Activated CD4-positive, alpha-beta memory T cell treated with anti-CD3 and anti-CD28 coated beads, Interleukin-2, amount 10 ng/mL, durations not matched to agents 7 days and 5 days (primary cell): ENCODE measurements at regions not wholly inside any gene's neighbourhood (a gene's known extent, or its start where the extent isn't known, plus 50 kb on each side); places are given as distances from the start of the nearest gene placed in this dataset.
"Not testable (repeated sequence)": the region's sequence is repeated elsewhere in the genome, so short reads cannot be mapped to it uniquely, and the experiment has no call there.

Experiments used
- CTCF ChIA-PET: fragments of 350-600 bp; sonication (Branson Sonifier 250); formaldehyde crosslinking; loops from one replicate; lab custom pipeline; 2021; ENCODE audit warnings: antibody characterized with exemption, inconsistent platforms; lab: Charles Lee
- POLR2A ChIA-PET: fragments of 350-600 bp; sonication (Branson Sonifier 250); formaldehyde crosslinking; loops from one replicate; lab custom pipeline; 2021; ENCODE audit warnings: antibody characterized with exemption; lab: Charles Lee
- DNase-seq: peaks from one replicate; pipeline ENCODE4 v3.0.0-alpha.2; 2020
- H3K27ac Mint-ChIP-seq: one replicate; pipeline ENCODE4 v1.8.0; 2021; ENCODE audit warnings: mild to moderate bottlenecking, mixed read lengths
- H3K27me3 Mint-ChIP-seq: one replicate; pipeline ENCODE4 v1.8.0; 2021; ENCODE audit warnings: mixed read lengths
- H3K36me3 Mint-ChIP-seq: one replicate; pipeline ENCODE4 v1.8.0; 2021; ENCODE audit warnings: low read depth, mixed read lengths
- H3K4me1 Mint-ChIP-seq: one replicate; pipeline ENCODE4 v1.8.0; 2021; ENCODE audit warnings: mixed read lengths
- H3K4me3 Mint-ChIP-seq: one replicate; pipeline ENCODE4 v1.8.0; 2021; ENCODE audit warnings: mild to moderate bottlenecking, mixed read lengths
- H3K9me3 Mint-ChIP-seq: one replicate; pipeline ENCODE4 v1.8.0; 2021; ENCODE audit warnings: mixed read lengths

- no peaks in the 10 kb centered on the region for H3K36me3 Mint-ChIP-seq
- no peaks in the 10 kb centered on the region for H3K9me3 Mint-ChIP-seq
- POLR2A ChIA-PET = no interaction called here
- peaks cover 11% of the 10 kb centered on the region for H3K4me1 Mint-ChIP-seq
- DNase-seq = no peak
- H3K27ac Mint-ChIP-seq = no peak overlapping the region
- CTCF ChIA-PET = no interaction called here
- H3K4me3 Mint-ChIP-seq = no peak overlapping the region
- no peaks in the 10 kb centered on the region for H3K27me3 Mint-ChIP-seq
These were observed 584.7 kb downstream of the EBF1 start for GRCh38 chr5:158514986-158515359.

GRCh38 chr5:158514319-158514985 lies 585.3 kb downstream of the EBF1 start:
- no peak for DNase-seq
- CTCF ChIA-PET = no interaction called here

GRCh38 chr5:158513490-158514318 lies 586.0 kb downstream of the EBF1 start:
- peaks cover 11% of the 10 kb centered on the region for H3K4me1 Mint-ChIP-seq
- DNase-seq = no peak
- H3K9me3 Mint-ChIP-seq = no peaks in the 10 kb centered on the region
- H3K36me3 Mint-ChIP-seq = no peaks in the 10 kb centered on the region
- no peak overlapping the region for H3K27ac Mint-ChIP-seq
- ChIA-PET POLR2A (no interaction called here), CTCF (no interaction called here)
- H3K4me3 Mint-ChIP-seq = no peak overlapping the region
- no peaks in the 10 kb centered on the region for H3K27me3 Mint-ChIP-seq

More at GRCh38 chr5:158514319-158514985, 585.3 kb downstream of the EBF1 start:
- no peak overlapping the region for H3K27ac Mint-ChIP-seq
- H3K4me3 Mint-ChIP-seq = no peak overlapping the region
- no peaks in the 10 kb centered on the region for H3K36me3 Mint-ChIP-seq
- H3K9me3 Mint-ChIP-seq = no peaks in the 10 kb centered on the region
- peaks cover 11% of the 10 kb centered on the region for H3K4me1 Mint-ChIP-seq
- POLR2A ChIA-PET = no interaction called here
- H3K27me3 Mint-ChIP-seq = no peaks in the 10 kb centered on the region

GRCh38 chr5:158511454-158511853 lies 588.3 kb downstream of the EBF1 start:
- Mint-ChIP-seq H3K36me3 (no peaks in the 10 kb centered on the region), H3K4me3 (no peak overlapping the region), H3K27me3 (no peaks in the 10 kb centered on the region), H3K4me1 (peaks cover 11% of the 10 kb centered on the region), H3K27ac (no peak overlapping the region), H3K9me3 (peaks cover under 1% of the 10 kb centered on the region)
- DNase-seq = no peak
- CTCF ChIA-PET = no interaction called here
- POLR2A ChIA-PET = no interaction called here

- H3K4me1 Mint-ChIP-seq = peaks cover 11% of the 10 kb centered on the region
- CTCF ChIA-PET = no interaction called here
- peaks cover 5% of the 10 kb centered on the region for H3K9me3 Mint-ChIP-seq
- POLR2A ChIA-PET = no interaction called here
- no peak overlapping the region for H3K27ac Mint-ChIP-seq
- no peak overlapping the region for H3K4me3 Mint-ChIP-seq
- DNase-seq = no peak
- H3K36me3 Mint-ChIP-seq = no peaks in the 10 kb centered on the region
- no peaks in the 10 kb centered on the region for H3K27me3 Mint-ChIP-seq
These were observed 589.2 kb downstream of the EBF1 start for GRCh38 chr5:158510479-158510878.

GRCh38 chr5:158506648-158507047 lies 593.1 kb downstream of the EBF1 start:
- POLR2A ChIA-PET = no interaction called here
- Mint-ChIP-seq H3K4me3 (no peak overlapping the region), H3K9me3 (peaks cover 5% of the 10 kb centered on the region), H3K4me1 (no peaks in the 10 kb centered on the region), H3K27me3 (no peaks in the 10 kb centered on the region), H3K36me3 (no peaks in the 10 kb centered on the region), H3K27ac (no peak overlapping the region)
- no peak for DNase-seq
- CTCF ChIA-PET = no interaction called here

GRCh38 chr5:158502686-158503085 lies 597.0 kb downstream of the EBF1 start:
- Mint-ChIP-seq H3K27me3 (no peaks in the 10 kb centered on the region), H3K27ac (no peak overlapping the region), H3K4me1 (no peaks in the 10 kb centered on the region), H3K4me3 (no peak overlapping the region), H3K36me3 (no peaks in the 10 kb centered on the region), H3K9me3 (peaks cover 5% of the 10 kb centered on the region)
- ChIA-PET POLR2A (no interaction called here), CTCF (no interaction called here)
- DNase-seq = no peak

GRCh38 chr5:158499892-158500418 lies 599.8 kb downstream of the EBF1 start:
- no peak overlapping the region for H3K27ac Mint-ChIP-seq
- H3K36me3 Mint-ChIP-seq = no peaks in the 10 kb centered on the region
- no peaks in the 10 kb centered on the region for H3K27me3 Mint-ChIP-seq
- no peaks in the 10 kb centered on the region for H3K4me1 Mint-ChIP-seq
- no peaks in the 10 kb centered on the region for H3K9me3 Mint-ChIP-seq
- ChIA-PET CTCF (no interaction called here), POLR2A (no interaction called here)
- DNase-seq = no peak
- H3K4me3 Mint-ChIP-seq = no peak overlapping the region

- H3K27ac Mint-ChIP-seq = no peak overlapping the region
- POLR2A ChIA-PET = no interaction called here
- H3K4me3 Mint-ChIP-seq = no peak overlapping the region
- CTCF ChIA-PET = no interaction called here
- no peaks in the 10 kb centered on the region for H3K4me1 Mint-ChIP-seq
- no peaks in the 10 kb centered on the region for H3K9me3 Mint-ChIP-seq
- DNase-seq = no peak
- H3K36me3 Mint-ChIP-seq = no peaks in the 10 kb centered on the region
- no peaks in the 10 kb centered on the region for H3K27me3 Mint-ChIP-seq
These were observed 600.4 kb downstream of the EBF1 start for GRCh38 chr5:158499075-158499891.

GRCh38 chr5:158496624-158497023 lies 603.1 kb downstream of the EBF1 start:
- ChIA-PET CTCF (no interaction called here), POLR2A (no interaction called here)
- H3K9me3 Mint-ChIP-seq = no peaks in the 10 kb centered on the region
- no peaks in the 10 kb centered on the region for H3K27me3 Mint-ChIP-seq
- no peak overlapping the region for H3K27ac Mint-ChIP-seq
- no peaks in the 10 kb centered on the region for H3K4me1 Mint-ChIP-seq
- no peak overlapping the region for H3K4me3 Mint-ChIP-seq
- DNase-seq = no peak
- no peaks in the 10 kb centered on the region for H3K36me3 Mint-ChIP-seq

- ChIA-PET POLR2A (no interaction called here), CTCF (no interaction called here)
- H3K27me3 Mint-ChIP-seq = no peaks in the 10 kb centered on the region
- no peaks in the 10 kb centered on the region for H3K4me1 Mint-ChIP-seq
- DNase-seq = no peak
- H3K27ac Mint-ChIP-seq = no peak overlapping the region
- H3K36me3 Mint-ChIP-seq = no peaks in the 10 kb centered on the region
- no peak overlapping the region for H3K4me3 Mint-ChIP-seq
- no peaks in the 10 kb centered on the region for H3K9me3 Mint-ChIP-seq
These were observed 605.2 kb downstream of the EBF1 start for GRCh38 chr5:158494541-158494940.

GRCh38 chr5:158494044-158494443 lies 605.7 kb downstream of the EBF1 start:
- H3K4me1 Mint-ChIP-seq, H3K27me3 Mint-ChIP-seq, H3K4me3 Mint-ChIP-seq, H3K27ac Mint-ChIP-seq, POLR2A ChIA-PET, H3K9me3 Mint-ChIP-seq, DNase-seq, CTCF ChIA-PET, H3K36me3 Mint-ChIP-seq: not testable (repeated sequence)

GRCh38 chr5:158492841-158493242 lies 606.9 kb downstream of the EBF1 start:
- H3K9me3 Mint-ChIP-seq = no peaks in the 10 kb centered on the region
- POLR2A ChIA-PET = no interaction called here
- H3K4me1 Mint-ChIP-seq = no peaks in the 10 kb centered on the region
- no peaks in the 10 kb centered on the region for H3K27me3 Mint-ChIP-seq
- DNase-seq = no peak
- H3K36me3 Mint-ChIP-seq = no peaks in the 10 kb centered on the region
- H3K27ac Mint-ChIP-seq = no peak overlapping the region
- CTCF ChIA-PET = no interaction called here
- no peak overlapping the region for H3K4me3 Mint-ChIP-seq
